NCI-H2171 treated with DMSO at 0.1 percent for 48 hours (cell line): ENCODE measurements at regions not wholly inside any gene's neighbourhood (a gene's known extent, or its start where the extent isn't known, plus 50 kb on each side); places are given as distances from the start of the nearest gene placed in this dataset.

Source experiments
- DNase-seq: peaks from one replicate; lab custom pipeline; 2025; lab: John Stamatoyannopoulos, UW

DNA sequence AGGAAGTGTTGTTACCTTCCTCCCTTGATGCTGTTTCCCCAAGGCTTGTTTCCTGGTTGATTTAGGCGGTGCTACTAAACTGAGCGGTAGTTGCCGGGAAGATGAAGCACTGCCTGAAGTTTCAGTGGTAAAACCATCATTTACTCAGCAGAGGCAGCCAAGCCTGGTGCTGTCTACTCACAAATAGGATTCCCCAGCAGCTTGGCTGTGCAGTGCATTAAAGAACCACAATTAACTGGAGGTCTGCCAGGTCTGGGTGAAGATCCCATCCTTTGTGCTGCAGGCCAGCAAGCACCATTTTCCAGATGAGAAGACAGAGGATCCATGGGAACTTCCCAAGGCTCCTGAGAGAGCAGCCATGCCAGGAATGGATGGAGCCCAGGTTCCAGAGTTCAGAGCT lies 231.9 kb upstream of the E2F8 start:
- peak; percentile 32 for DNase-seq

DNA sequence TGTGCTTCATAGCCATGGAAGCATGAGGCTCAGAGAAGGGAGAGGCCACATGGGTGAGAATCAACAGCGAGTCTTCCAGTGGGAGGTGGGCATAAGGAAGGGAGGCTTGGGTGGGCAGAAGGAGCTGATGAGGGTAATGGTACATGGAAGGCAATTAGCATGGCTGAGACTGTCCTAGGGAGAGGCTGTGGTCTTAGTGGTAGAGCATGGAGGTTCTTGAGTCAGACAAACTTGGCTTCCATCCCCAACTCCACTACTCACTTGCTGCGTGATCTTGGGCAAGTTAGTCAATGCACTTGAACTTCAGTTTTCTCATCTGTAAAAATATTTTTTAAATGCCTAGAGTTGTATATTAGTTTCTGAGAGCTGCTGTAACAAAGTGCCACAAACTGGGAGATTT lies 227.2 kb upstream of the E2F8 start:
- no peak for DNase-seq

DNA sequence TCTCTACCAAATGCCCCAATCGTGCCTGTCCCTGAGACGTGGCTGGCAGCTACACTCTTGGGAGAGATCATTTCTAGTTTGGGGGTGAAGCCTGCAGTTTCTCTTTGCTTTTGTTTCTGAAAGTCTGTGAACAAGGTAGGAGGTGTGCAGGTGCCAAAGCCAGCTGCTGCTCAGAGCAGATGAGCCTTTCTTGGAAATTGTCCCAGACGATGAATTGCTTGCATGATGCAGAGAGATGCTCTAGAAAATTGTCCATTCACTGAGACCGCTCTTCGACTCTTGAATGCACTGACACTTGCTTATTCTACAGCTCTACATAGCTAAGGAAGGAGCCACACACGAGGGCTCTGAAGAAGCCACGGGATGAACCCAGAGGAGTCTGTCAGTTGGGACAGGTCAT lies 225.6 kb upstream of the E2F8 start:
- peak; percentile 79 for DNase-seq

DNA sequence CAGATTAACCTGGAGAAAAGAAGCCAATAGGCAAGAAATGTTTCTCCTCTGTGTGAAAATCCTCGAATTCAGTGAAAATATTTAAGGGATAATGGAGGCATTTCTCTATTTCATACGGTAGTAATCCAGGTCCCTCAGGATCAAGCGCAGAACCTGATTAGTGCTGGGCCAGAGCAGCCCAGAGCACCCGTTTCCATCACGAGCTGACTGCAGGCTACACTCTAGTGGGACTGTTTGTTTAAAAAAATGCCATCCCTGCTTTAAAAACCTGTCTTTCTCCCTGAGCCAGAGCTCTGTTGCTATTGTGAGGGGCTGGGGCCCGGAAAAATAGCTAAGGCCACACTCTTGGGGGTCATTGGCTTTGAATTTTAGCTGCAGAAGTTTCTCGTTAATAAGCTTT lies 223.2 kb upstream of the E2F8 start:
- no peak for DNase-seq

DNA sequence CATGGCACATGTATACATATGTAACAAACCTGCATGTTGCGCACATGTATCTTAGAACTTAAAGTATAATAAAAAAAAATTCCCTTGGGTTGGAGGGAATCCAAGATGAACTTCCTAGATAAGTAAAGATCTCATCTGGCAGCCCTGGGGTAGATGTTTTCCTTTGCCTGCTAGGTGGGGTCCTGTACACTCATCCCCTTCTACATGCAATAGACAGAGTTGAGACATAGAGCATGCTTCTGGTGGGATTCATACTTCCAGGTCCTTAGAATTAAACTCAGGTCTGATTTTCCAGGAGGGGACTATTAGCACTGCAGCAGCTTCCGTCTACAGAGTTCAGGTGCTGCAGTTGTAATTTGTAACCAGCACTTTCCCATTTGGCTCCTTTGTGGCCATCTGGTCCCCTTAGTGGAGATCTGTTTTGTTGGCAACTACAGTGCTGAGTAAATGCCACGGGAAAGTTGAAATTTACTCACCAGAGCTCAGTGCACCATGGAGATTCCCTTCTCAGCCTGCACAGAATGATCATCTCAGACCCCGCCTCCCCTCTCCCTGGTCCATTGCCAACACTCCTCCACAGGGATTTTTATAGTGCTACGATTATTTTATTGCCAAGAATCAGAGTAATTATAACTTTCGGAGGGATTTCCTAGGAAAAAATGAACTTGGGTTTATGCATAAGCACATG lies 220.1 kb upstream of the E2F8 start:
- DNase-seq = peak; percentile 82

DNA sequence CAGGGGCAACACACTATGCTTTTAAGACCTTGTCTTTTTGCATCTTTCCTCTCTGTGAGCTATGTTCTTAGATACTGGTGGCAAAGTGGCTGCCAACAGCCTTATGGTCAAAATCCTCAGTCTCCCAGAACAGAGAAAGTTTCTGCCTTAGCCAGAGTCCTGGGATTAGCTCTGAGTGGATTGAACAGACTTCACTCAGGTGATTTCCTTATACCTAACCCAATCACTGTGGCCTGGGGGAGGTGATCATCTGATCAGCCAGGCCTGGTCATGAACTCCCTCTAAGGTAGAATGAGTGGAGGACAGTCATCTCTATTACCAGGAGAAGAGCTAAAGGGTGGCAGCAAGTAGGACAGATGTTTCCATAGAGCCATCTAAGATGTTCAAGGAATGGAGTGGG lies 218.5 kb upstream of the E2F8 start:
- no peak for DNase-seq

DNA sequence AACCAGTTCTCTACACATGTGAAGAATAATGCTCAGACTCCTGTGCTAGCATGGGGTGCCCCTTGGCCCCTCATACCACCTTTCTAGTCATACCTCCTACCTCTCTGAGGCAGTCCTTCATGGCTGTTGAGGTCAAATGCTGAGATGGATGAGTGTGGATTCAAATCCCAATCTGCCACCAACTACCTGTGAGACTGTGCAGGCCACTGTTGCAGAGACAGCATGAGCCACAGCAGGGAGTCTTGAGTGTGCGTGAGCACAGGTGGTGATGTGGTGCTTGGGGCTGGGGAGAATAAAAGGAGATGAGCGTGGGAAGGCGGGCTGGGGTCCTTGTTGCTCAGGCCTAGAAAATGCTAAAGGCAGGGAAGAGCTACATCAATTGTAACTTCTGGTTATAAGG lies 218.0 kb upstream of the E2F8 start:
- peak; percentile 28 for DNase-seq

DNA sequence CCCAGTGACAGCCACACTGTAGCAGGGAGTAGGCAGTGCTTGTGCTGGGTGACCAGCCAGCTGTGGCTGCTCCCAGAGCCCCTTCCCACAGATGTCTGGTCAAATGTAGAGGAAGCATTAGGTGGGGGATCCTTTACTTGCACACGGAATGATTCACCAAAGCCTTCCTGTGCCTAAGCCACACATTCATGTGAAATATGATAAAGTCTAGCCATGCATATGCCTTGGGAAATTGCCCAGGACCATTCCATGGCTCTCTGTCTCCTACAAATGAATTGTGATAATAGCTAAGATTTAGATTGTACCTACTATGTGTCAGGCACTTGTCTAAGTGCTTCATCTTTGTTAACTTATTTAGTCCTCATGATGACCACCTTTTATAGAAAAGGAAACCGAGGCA lies 217.5 kb upstream of the E2F8 start:
- DNase-seq = no peak

DNA sequence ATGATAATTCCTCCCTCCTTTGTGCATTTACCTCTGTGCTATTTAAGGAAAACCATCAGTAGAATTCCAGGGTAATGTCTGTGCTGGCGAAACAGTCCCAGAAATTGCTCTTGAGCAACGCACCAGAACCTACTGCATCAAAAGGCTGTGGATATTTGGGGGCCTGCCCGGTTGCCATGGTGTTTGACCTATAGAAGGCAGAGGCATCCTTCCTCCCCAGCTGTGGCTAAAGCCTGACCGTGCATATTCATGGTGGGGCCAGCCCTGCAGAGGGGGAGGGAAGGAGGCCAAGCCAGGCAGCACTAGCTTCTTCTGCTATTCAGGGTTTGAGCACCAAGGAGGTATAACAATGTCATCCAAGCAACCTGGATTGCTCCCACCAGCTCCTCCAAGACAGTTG lies 215.0 kb upstream of the E2F8 start:
- no peak for DNase-seq

DNA sequence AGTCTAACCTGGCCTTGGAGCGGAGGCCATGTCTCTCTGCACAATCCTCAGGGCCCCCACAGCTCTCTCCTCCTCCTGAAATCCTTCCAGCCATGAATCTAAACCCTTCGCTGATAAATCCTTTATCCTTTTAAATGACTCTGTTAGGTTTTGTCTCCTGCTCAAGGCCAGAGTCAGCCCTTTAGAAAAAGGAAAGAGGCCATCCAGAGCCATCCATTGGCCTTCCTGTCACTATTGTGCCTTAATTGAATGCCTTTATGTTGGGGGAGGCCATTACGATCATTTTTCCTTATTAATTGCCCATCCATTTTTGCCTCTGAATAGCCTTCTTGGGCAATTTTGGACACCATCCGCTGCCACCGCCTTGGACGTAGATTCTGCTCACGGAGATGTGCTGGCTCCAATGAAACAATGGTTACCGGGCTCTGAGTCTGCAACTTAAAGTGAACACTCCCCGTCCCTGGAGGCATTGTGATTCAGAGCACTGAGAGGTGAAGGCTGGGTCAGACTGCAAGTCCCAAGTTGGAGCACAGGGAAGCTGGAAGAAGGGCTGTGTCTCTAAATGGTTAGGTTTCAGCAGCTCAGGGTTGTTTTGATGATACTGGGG lies 213.0 kb upstream of the E2F8 start:
- DNase-seq = no peak

DNA sequence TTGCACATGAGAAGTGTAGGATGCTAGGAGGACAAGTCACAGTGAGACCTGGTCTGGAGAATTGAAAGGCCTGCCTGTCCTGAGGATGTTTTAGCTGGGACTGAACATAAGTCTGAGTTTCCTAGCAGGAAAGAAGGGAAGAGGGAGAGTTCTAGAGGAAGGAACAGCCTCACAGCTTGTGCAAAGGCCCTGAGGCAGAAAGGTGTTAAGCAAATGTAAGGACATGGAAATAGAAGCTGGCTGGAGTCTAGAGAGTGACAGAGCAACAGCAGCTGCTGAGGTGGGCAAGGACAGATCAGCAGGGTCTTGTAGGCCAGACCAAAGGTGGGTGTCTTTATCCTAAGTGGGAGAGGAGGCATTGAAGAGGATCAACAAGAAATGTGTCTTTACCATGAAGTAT lies 210.9 kb upstream of the E2F8 start:
- no peak for DNase-seq

DNA sequence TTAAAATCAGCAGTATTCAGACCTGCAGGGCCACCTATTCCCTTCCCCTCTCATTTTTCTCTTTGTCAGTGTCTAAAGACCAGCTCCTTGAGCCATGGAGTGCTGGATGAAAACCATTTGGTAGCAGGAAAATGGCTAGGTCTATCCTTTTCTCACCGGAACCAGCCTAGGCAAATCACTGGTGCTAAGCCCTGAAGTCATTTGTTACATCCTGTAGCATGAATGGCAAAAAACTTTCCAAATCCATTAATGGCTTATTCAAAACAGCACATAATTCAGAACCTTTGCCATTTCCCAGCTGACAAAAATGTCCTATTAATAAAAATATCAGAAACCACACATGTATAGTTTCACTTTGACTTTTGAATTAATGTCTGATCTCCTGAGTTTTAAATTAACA lies 209.5 kb upstream of the E2F8 start:
- no peak for DNase-seq

DNA sequence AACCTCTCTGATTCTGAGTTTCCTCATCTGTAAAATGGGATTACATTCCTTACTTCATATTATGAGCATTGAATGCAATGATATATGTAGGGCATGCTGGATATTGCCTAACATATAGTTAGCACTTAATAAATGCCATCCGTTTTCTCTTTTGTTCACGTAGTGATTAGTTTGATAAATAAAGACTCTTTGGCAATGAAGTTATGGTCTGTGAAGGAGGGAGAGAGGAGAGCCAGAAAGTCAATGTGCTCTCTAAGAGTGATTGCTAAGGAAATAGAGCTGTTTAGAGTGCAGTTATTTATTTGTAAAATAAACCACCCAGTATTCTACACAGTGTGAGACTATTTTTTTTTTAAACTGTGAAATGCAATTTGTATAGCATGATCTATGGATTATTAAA lies 207.9 kb upstream of the E2F8 start:
- DNase-seq = no peak

DNA sequence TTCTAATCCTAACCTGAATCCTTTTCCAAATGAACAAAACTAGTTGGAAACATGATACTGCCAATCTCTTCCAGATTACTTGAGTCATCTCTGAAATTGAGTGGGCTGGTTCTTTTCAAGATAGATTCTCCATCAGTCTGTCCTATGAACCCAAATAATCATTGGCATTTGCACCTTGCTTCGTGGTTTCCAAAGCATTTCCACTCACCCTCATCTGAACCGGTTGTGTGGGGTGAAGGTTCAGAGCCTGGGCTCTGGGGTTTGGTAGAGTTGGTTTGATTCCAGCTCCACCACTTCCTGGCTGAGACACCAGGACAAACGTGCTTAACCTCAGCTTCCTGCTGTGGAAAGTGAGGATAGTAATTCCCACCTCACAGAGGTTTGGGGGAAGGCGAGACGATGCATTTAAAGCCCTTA lies 206.4 kb upstream of the E2F8 start:
- DNase-seq = no peak

DNA sequence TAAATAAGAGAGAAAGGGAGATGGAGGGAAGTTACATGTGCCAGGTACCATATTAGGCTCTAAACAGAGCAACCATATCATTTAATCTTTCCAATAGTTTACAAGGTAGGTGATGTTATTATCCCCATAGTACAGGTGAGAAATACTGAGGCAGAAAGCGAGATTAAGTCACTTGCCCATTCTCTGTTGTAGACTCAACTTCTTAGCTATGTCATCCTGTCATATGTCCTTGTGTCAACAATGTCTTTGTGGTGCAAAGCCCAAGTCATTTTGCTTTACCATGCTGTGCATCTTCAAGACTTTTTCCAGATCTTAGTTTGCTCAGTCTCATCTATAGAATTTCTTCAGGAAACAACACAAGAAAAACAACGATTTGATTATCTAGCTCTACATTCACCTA lies 205.0 kb upstream of the E2F8 start:
- DNase-seq = no peak

DNA sequence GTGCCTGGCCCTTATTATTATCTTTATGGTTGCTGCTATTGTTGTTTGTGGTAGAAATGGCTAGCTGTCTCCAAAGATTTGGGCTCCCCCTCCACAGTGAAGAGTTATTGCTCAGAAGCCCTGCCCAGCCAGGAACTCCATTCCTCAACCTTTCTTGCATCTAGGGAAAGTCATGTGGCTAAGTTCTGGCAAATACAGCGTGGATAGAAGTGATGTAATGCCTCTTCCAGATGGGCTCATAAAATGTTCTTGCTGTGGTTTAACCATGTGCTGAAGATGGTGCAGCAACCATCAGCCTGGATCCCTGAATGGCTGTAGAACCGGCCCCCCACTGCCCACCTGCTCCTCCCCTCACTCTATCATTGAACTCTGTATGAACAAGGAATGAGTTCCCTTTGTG lies 203.5 kb upstream of the E2F8 start:
- no peak for DNase-seq

DNA sequence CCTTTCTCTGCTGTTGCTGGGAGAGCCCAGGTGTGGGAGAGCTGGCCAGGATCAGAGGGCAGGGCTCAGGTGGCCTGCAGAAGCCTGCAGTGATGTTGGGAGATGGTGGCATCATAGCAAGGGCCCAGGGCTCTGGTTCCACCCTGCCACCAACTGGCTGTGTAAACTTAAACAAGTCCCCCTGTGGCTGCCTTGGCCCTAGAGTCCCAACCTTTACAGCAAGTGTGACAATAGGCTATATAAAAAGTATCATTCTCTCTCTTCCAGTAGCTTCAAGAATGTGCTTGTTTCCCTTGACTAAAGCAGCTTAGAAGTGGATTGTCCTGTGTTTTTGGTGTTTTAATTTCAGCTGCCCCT lies 201.8 kb upstream of the E2F8 start:
- DNase-seq = no peak

DNA sequence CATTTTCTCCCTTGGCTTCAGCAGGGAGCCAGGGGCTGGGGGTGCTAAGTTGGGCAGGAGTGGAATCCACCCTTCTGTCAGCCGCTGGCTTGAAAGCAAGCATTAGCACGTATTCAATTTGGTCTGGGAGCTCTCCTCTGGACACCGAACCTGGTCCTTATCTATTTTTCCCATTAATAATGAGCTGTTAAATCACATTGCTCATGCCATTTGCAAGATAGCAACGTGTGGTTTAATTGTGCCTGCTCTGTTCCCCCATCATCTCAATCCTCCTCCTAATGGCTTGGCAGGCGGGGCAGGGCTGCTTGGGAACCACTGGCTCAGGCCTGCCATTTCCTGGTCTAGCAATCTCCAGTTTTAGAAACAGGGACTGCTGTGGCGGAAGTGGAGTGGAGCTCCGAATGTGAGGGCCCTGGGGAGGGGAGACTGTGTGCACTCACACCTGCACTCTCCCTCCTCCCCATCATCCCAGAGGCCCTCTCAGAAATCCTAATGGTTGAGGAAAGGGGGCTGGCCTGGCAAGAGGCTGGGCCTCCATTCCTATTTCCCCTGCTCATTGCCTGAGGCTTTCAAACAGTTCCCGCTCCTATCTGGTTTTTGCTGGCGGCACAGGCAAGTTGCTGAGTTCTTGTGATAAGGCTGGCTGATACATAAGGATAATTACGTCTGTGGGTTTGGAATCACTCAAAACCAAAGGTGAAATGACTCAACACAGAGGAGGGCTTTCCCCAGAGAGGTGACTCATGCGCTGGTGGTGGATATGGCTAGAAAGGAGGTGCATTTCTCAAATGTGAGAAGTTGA lies 201.2 kb upstream of the E2F8 start:
- DNase-seq = no peak

DNA sequence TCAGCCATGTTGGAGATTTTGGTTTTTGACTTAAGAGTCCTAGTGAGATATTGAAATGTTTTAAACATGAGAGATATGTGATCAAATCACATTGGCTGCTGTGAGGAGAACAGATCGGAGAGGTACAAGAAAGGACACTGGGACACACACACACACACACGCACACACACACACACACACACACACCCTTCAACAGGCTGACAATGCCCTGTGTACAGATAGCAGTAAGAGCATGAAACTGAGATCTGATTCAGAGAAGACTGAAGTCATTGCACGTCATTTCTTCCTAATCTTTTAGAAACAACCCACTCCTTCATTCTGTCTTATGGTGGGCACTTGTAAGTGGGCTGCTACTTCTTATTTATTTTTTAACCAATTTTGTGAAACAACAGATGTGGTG lies 200.5 kb upstream of the E2F8 start:
- DNase-seq = no peak

DNA sequence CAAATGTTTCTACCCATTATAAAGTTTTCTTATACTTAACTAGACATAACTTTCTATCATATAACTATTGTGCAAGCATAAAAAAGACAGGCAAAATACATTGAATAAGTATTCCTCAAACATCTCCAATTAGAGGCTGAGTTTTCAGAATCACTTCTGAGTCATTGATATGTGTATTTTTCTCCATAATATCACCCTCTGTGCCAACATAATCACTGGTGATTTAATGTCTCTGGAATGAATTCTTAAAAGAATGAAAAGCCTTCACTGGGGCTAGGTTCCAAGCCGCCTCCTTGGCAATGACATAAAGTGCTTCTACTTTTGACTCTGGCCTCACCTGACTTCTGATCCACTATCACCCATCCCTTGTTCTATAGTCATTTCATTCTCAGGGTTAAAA lies 197.0 kb upstream of the E2F8 start:
- DNase-seq = no peak

DNA sequence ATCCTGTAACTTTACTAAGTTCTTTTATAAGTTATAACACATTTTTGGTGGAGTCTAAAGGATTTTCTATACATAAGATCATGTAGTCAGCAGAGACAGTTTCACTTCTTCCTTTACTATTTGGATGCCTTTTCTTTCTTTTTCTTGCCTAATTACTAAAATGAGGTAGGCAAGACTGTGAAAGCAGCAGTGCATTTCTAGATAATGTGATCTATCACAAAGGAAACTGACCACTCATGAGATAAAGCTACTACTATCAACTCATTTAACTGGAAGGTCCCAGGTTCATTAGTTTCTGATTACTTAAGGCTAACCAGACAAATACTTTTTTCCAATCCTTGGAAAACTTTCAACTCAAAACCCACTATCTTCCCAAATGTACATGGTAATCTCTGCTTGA lies 196.2 kb upstream of the E2F8 start:
- no peak for DNase-seq

DNA sequence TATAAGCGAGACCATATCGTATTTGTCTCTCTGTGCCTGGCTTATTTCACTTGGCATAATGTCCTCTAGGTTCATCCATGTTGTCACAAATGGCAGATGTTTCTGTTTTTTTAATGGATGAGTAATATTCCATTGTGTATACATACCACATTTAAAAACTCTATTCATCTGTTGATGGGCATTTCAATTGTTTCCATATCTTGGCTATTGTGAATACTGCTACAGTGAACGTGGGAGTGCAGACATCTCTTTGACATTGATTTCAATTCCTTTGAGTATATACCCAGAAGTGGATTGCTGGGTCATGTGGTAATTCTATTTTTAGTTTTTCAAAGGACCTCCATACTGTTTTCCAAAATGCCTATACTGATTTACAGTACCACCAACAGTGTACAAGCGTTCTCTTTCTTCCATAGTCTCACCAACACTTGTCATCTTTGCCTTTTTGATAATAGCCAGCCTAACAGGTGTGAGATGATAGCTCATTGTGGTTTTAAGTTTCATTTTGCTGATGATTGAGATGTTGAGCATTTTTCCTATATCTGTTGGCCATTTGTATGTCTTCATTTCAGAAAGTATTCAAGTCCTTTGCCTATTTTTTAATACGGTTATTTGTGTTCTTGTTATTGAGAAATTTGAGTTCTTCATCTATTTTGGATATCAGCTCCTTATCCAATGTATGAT lies 194.7 kb upstream of the E2F8 start:
- DNase-seq = no peak

DNA sequence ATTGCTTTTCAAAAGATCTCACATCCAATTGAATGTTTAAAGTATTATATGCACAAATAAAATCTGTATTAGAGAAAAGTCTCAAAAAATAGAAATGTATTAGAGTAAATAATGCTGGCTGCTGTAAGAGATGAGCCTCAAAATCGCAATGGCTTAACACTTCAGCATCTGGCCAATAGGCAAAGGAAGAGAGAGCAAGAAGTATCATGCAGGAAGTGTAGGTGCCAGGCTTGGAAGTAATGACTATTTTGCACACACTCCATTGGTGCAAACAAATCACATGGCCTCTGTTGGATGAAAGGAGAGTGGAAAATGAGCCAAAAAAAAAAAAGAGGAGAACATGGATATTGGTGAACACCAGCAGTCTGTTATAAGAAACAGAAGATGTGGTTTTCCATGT lies 193.0 kb upstream of the E2F8 start:
- no peak for DNase-seq
